Right lobe of liver (tissue), 4 donors: ENCODE measurements at regions not wholly inside any gene's neighbourhood (a gene's known extent, or its start where the extent isn't known, plus 50 kb on each side); places are given as distances from the start of the nearest gene placed in this dataset.

Source experiments
- POLR2A ChIP-seq: fragments of 450-650 bp; IDR thresholded peaks from one replicate; pipeline ENCODE4 v1.6.1; 2017; ENCODE audit warnings: antibody characterized with exemption, mild to moderate bottlenecking
- TF ChIP-seq, protein P1 (sequence below), 4 donors: fragments of 200-600 bp in 3 of 4; fragments of 450-650 bp in 1 of 4; IDR thresholded peaks; one replicate each; pipeline versions ENCODE4 v1.5.1 to v1.8.0; 2016 to 2022; ENCODE audit warnings: antibody characterized with exemption in 4 of 4, mild to moderate bottlenecking in 2 of 4
- donor health status: DM: no; HTN: no; CAD: no.
- donor health status: DM: no; HTN: no; CAD: no.
- donor health status: DM: no; HTN: yes; CAD: no.

DNA sequence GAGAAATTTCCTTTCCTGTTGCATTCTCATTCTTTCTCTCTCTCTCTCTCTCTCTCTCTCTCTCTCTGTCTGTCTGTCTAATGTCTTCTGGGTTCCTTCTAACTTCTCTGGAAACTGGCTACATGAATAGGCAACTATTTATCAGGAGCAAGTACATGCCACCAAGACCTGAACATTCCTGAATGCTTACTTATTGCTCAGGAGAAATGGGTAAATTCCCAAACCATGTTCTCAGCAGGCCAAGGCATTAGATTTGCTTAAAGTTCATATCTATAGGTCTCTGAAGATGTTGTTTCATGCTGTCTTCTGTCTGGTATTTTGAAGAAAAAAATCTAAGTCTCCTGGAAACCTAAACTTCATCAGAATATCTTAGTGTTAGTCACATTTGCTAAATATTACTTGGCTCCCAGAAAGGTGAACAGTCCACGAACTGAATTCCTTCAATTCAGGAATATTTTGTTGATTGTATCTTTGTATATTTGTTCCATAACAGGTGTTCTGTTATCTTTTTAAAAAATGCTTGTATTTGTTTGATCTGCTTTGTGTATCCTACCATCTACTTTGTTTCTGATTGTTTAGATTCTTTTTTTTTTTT, 77.2 kb upstream of the FIGN start:
- TF ChIP-seq, protein P1, sequence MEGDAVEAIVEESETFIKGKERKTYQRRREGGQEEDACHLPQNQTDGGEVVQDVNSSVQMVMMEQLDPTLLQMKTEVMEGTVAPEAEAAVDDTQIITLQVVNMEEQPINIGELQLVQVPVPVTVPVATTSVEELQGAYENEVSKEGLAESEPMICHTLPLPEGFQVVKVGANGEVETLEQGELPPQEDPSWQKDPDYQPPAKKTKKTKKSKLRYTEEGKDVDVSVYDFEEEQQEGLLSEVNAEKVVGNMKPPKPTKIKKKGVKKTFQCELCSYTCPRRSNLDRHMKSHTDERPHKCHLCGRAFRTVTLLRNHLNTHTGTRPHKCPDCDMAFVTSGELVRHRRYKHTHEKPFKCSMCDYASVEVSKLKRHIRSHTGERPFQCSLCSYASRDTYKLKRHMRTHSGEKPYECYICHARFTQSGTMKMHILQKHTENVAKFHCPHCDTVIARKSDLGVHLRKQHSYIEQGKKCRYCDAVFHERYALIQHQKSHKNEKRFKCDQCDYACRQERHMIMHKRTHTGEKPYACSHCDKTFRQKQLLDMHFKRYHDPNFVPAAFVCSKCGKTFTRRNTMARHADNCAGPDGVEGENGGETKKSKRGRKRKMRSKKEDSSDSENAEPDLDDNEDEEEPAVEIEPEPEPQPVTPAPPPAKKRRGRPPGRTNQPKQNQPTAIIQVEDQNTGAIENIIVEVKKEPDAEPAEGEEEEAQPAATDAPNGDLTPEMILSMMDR (IDR thresholded peaks at IDR 0.05), result no peak
- TF ChIP-seq POLR2A, result no peak
